ENCODE measurements at regions not wholly inside any gene's neighbourhood (a gene's known extent, or its start where the extent isn't known, plus 50 kb on each side); places are given as distances from the start of the nearest gene placed in this dataset.

DNA sequence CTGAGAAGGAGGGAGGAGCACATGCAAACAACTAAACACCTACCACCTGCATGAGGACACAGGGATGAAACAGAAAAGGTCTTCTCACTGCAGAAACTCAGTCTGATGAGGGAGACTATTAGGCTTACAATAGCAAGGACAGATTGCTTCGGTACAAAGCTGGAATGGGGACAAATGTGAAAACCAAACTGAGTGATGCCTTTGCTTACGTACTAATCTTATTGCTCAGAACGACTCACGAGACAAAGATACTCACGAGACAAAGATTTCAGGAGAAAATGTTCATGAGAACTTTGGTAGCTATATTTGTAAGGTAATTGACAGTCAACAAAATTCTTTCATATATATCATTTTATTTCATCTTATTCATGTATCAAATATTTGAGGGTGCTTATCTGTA, 71.9 kb upstream of the TAF1L start:
- Histone ChIP-seq H3K4me1 (ENCODE audit: insufficient read depth, low read length) (no peaks in the 10 kb centered on the region), H3K27me3 (ENCODE audit: insufficient read depth, low read length) (no peaks in the 10 kb centered on the region), H3K36me3 (ENCODE audit: insufficient read depth, low read length) (no peaks in the 10 kb centered on the region), H3K4me3 (ENCODE audit: low read length in 2 of 2) (no peak overlapping the region), H3K27ac (ENCODE audit: low read depth, low read length) (no peak overlapping the region), H3K9me3 (ENCODE audit: control insufficient read depth in 1 of 2, low read length in 2 of 2) (no peaks in the 10 kb centered on the region)
- ChIA-PET POLR2A (ENCODE audit: partially characterized antibody) (no interaction called here), CTCF (ENCODE audit: partially characterized antibody) (no interaction called here)
- Mint-ChIP-seq H3K9me3 (peaks cover 0 to 8% (median 0%) of the 10 kb centered on the region in 8 donors), H3K36me3 (no peaks in the 10 kb centered on the region), H3K4me1 (no peaks in the 10 kb centered on the region), H3K4me3 (no peak overlapping the region), H3K27ac (no peak overlapping the region), H3K27me3 (peaks cover 0 to 4% of the 10 kb centered on the region in 2 donors)
- DNase-seq, result no peak
- intact Hi-C loops (cut with micrococcal nuclease), result no loop called here

DNA sequence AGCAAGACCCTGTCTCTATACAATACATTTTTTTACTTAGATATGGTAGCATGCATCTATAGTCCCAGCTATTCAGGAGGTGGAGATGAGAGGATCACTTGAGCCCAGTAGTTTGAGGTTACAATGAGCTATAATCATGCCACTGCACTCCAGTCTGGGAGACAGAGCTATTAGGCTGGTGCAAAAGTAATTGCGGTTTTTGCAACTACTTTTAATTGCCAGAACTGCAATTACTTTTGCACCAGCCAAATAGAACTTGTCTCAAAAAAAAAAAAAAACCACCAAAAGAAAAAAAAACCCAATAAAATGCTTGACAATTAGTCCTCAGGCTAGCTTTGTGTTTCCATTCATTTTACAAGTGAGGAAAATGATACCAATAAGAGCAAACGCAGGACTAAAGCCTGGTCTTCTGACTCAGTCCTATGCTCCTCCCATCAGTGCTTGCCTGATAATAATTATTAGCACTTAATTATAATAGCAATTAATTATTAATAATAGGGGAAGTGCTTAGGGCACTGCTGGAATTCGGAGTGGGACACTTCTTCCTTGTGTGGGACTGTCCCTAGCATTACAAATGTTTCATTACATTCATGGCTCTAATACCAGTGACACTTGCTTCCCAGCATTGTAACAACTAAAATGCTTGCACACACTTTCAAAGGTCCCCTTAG, 73.1 kb upstream of the TAF1L start:
- Mint-ChIP-seq H3K27ac (no peak overlapping the region), H3K9me3 (peaks cover 0 to 8% (median 0%) of the 10 kb centered on the region in 8 donors), H3K4me1 (no peaks in the 10 kb centered on the region), H3K4me3 (no peak overlapping the region), H3K27me3 (peaks cover 0 to 4% of the 10 kb centered on the region in 2 donors), H3K36me3 (no peaks in the 10 kb centered on the region)
- no peaks in the 10 kb centered on the region for H3K4me1 ChIP-seq (ENCODE audit: insufficient read depth, low read length)
- no peaks in the 10 kb centered on the region for H3K9me3 ChIP-seq (ENCODE audit: control insufficient read depth in 1 of 2, low read length in 2 of 2)
- H3K36me3 ChIP-seq (ENCODE audit: insufficient read depth, low read length), result no peaks in the 10 kb centered on the region
- ChIA-PET CTCF (ENCODE audit: partially characterized antibody) (no interaction called here), POLR2A (ENCODE audit: partially characterized antibody) (no interaction called here)
- no peak overlapping the region for H3K4me3 ChIP-seq (ENCODE audit: low read length in 2 of 2)
- no peak overlapping the region for H3K27ac ChIP-seq (ENCODE audit: low read depth, low read length)
- intact Hi-C loops (cut with micrococcal nuclease), result no loop called here
- H3K27me3 ChIP-seq (ENCODE audit: insufficient read depth, low read length), result no peaks in the 10 kb centered on the region
- no peak for DNase-seq

DNA sequence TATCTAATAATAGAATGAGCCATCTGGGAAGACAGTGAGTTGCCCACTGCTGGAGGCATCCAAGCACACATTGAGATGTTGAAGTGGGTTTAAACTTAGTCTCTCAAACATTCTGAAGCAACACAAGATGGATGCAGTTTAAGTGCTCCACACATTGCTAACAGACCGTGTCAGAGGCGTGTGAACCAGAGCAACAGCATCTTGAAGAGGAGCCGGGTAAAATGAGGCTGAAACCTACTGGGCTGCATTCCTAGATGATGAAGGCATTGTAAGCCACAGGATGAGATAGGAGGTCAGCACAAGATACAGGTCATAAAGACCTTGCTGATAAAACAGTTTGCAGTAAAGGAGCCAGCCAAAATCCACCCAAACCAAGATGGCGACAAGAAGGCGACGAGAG, 73.5 kb upstream of the TMEM215 start:
- Mint-ChIP-seq H3K36me3 (no peaks in the 10 kb centered on the region), H3K4me1 (no peaks in the 10 kb centered on the region), H3K9me3 (peaks cover 0 to 8% (median 0%) of the 10 kb centered on the region in 8 donors), H3K27ac (no peak overlapping the region), H3K4me3 (no peak overlapping the region), H3K27me3 (peaks cover 0 to 4% of the 10 kb centered on the region in 2 donors)
- no peaks in the 10 kb centered on the region for H3K36me3 ChIP-seq (ENCODE audit: insufficient read depth, low read length)
- intact Hi-C loops (cut with micrococcal nuclease), result no loop called here
- H3K27me3 ChIP-seq (ENCODE audit: insufficient read depth, low read length), result no peaks in the 10 kb centered on the region
- no peak overlapping the region for H3K27ac ChIP-seq (ENCODE audit: low read depth, low read length)
- ChIA-PET POLR2A (ENCODE audit: partially characterized antibody) (no interaction called here), CTCF (ENCODE audit: partially characterized antibody) (no interaction called here)
- no peak overlapping the region for H3K4me3 ChIP-seq (ENCODE audit: low read length in 2 of 2)
- no peaks in the 10 kb centered on the region for H3K9me3 ChIP-seq (ENCODE audit: control insufficient read depth in 1 of 2, low read length in 2 of 2)
- H3K4me1 ChIP-seq (ENCODE audit: insufficient read depth, low read length), result no peaks in the 10 kb centered on the region
- no peak for DNase-seq

DNA sequence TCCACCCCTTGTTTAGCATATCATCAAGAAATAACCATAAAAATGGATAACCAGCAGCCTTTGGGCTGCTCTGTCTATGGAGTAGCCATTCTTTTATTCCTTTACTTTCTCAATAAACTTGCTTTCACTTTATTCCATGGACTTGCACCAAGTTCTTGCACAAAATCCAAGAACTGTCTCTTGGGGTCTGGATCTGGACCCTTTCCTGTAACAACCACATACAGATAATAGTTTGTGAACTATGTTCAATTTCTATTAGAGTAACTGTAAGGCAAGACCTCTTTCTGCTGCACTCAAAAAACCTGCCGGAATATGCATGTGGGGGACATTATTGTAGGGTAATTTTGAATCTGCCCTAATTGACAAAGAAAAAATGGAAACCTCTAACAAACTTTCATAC, 66.9 kb upstream of the TMEM215 start:
- Mint-ChIP-seq H3K36me3 (no peaks in the 10 kb centered on the region), H3K27ac (no peak overlapping the region), H3K4me3 (no peak overlapping the region), H3K27me3 (peaks cover 1 to 2% of the 10 kb centered on the region in 2 donors), H3K4me1 (no peaks in the 10 kb centered on the region), H3K9me3 (peaks cover 0 to 6% (median 0%) of the 10 kb centered on the region in 8 donors)
- Histone ChIP-seq H3K9me3 (ENCODE audit: control insufficient read depth in 1 of 2, low read length in 2 of 2) (no peaks in the 10 kb centered on the region), H3K36me3 (ENCODE audit: insufficient read depth, low read length) (no peaks in the 10 kb centered on the region), H3K4me3 (ENCODE audit: low read length in 2 of 2) (no peak overlapping the region), H3K27ac (ENCODE audit: low read depth, low read length) (no peak overlapping the region), H3K4me1 (ENCODE audit: insufficient read depth, low read length) (no peaks in the 10 kb centered on the region), H3K27me3 (ENCODE audit: insufficient read depth, low read length) (no peaks in the 10 kb centered on the region)
- intact Hi-C loops (cut with micrococcal nuclease), result no loop called here
- ChIA-PET CTCF (ENCODE audit: partially characterized antibody) (no interaction called here), POLR2A (ENCODE audit: partially characterized antibody) (no interaction called here)
- DNase-seq, result no peak

DNA sequence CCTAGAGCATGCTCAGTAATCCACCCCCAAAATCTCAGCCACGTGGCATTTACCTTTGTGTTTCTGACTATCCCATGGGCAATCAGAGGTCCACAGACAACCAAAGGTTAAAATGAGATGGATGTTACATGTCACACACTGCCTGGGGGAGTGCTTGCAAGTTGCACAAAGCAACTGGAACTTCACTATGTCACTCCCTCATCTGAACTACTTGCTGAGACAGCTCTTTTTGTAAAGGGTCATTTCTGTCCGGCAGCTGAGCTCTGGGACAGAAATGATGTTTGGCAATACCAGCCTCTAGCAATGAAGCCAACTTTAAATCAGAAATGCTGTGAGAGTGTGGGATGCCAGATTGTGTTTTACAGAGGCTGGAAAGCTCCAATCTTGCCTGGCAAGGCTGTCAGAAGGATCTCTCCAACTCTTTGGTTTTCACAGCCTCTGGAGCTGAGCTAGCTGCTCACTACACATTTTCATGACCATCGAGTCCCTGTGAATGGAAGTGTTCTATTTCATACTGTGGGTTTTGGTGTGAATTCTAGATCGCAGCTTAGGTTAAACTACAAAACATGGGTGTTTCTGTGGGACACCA, 66.3 kb upstream of the TMEM215 start:
- H3K27me3 Mint-ChIP-seq, result peaks cover 1 to 2% of the 10 kb centered on the region in 2 donors
- Histone ChIP-seq H3K27ac (ENCODE audit: low read depth, low read length) (no peak overlapping the region), H3K4me1 (ENCODE audit: insufficient read depth, low read length) (no peaks in the 10 kb centered on the region), H3K36me3 (ENCODE audit: insufficient read depth, low read length) (no peaks in the 10 kb centered on the region), H3K9me3 (ENCODE audit: control insufficient read depth in 1 of 2, low read length in 2 of 2) (no peaks in the 10 kb centered on the region), H3K4me3 (ENCODE audit: low read length in 2 of 2) (no peak overlapping the region), H3K27me3 (ENCODE audit: insufficient read depth, low read length) (no peaks in the 10 kb centered on the region)
- H3K36me3 Mint-ChIP-seq, result no peaks in the 10 kb centered on the region
- H3K4me3 Mint-ChIP-seq, result no peak overlapping the region
- intact Hi-C loops (cut with micrococcal nuclease), result no loop called here
- H3K9me3 Mint-ChIP-seq, result peaks cover 0 to 6% (median 0%) of the 10 kb centered on the region in 8 donors
- ChIA-PET CTCF (ENCODE audit: partially characterized antibody) (no interaction called here), POLR2A (ENCODE audit: partially characterized antibody) (no interaction called here)
- H3K27ac Mint-ChIP-seq, result no peak overlapping the region
- peaks cover 0 to 1% (median 0%) of the 10 kb centered on the region in 4 donors for H3K4me1 Mint-ChIP-seq
- DNase-seq, result no peak

DNA sequence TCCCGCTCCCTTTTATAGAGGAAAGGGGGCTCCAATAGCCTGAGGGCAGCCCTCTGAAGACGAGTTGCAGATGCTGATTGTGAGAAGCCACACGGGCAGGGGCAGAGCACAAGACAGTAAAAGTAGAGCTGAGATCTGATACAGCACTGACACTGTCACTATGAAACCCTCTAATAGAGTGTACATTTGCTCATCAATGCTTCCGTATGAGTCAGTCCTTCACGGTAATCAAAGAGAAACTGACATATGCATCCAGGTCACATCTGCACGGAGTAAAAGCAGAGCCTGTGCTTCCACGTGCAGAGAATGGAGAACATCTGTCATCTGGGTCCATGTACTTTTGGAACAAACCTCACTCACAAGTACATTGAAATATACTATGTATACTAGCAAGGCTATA, 60.6 kb upstream of the TMEM215 start:
- Histone ChIP-seq H3K36me3 (ENCODE audit: insufficient read depth, low read length) (no peaks in the 10 kb centered on the region), H3K4me1 (ENCODE audit: insufficient read depth, low read length) (no peaks in the 10 kb centered on the region), H3K4me3 (ENCODE audit: low read length in 2 of 2) (no peak overlapping the region), H3K27me3 (ENCODE audit: insufficient read depth, low read length) (no peaks in the 10 kb centered on the region), H3K9me3 (ENCODE audit: control insufficient read depth in 1 of 2, low read length in 2 of 2) (no peaks in the 10 kb centered on the region), H3K27ac (ENCODE audit: low read depth, low read length) (no peak overlapping the region)
- Mint-ChIP-seq H3K4me1 (peaks cover 0 to 1% (median 0%) of the 10 kb centered on the region in 4 donors), H3K36me3 (no peaks in the 10 kb centered on the region), H3K9me3 (peaks cover 0 to 3% (median under 1%) of the 10 kb centered on the region in 8 donors), H3K27me3 (peaks cover 1 to 2% of the 10 kb centered on the region in 2 donors), H3K4me3 (no peak overlapping the region), H3K27ac (no peak overlapping the region)
- intact Hi-C loops (cut with micrococcal nuclease), result no loop called here
- ChIA-PET POLR2A (ENCODE audit: partially characterized antibody) (no interaction called here), CTCF (ENCODE audit: partially characterized antibody) (no interaction called here)
- DNase-seq, result no peak

DNA sequence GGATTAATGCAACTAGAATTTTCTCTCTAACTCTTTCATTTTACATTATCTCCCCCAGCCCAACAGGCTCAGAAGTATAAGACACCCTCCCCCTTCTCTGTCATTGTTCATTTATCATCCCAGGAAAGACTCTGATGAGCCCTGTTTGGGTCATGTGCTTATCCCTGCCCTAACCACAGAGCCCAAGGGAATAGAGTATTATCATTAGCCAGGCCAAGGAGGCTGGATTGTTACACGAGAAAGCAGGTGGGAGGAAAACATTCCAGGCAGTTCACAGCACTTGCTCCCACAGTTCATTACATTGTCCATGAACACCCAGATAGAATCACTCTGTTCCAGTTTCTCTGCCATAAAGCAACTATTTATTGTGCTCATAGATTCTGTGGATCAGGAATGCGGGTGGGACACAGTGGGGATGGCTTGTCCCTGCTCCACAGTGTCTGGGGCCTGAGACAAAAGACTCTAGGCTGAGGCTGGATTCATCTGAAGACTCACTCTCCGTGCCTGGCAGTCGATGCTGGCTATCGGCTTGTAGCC, 59.5 kb upstream of the TMEM215 start:
- ChIA-PET POLR2A (ENCODE audit: partially characterized antibody) (no interaction called here), CTCF (ENCODE audit: partially characterized antibody) (no interaction called here)
- Mint-ChIP-seq H3K27ac (no peak overlapping the region), H3K4me1 (peaks cover 0 to 1% (median 0%) of the 10 kb centered on the region in 4 donors), H3K27me3 (peaks cover 1 to 3% of the 10 kb centered on the region in 2 donors), H3K9me3 (peaks cover 0 to 14% (median 3%) of the 10 kb centered on the region in 8 donors), H3K36me3 (no peaks in the 10 kb centered on the region), H3K4me3 (no peak overlapping the region)
- no peaks in the 10 kb centered on the region for H3K27me3 ChIP-seq (ENCODE audit: insufficient read depth, low read length)
- intact Hi-C loops (cut with micrococcal nuclease), result no loop called here
- H3K4me1 ChIP-seq (ENCODE audit: insufficient read depth, low read length), result no peaks in the 10 kb centered on the region
- no peak for DNase-seq
- no peaks in the 10 kb centered on the region for H3K9me3 ChIP-seq (ENCODE audit: control insufficient read depth in 1 of 2, low read length in 2 of 2)
- no peak overlapping the region for H3K27ac ChIP-seq (ENCODE audit: low read depth, low read length)
- no peaks in the 10 kb centered on the region for H3K36me3 ChIP-seq (ENCODE audit: insufficient read depth, low read length)
- H3K4me3 ChIP-seq (ENCODE audit: low read length in 2 of 2), result no peak overlapping the region
